ENCODE measurements at regions not wholly inside any gene's neighbourhood (a gene's known extent, or its start where the extent isn't known, plus 50 kb on each side); places are given as distances from the start of the nearest gene placed in this dataset.

GRCh38 chrX:39356119-39356807, 555.0 kb downstream of the MID1IP1 start:
- no peak for TF ChIP-seq CTCF (IDR thresholded peaks at IDR 0.05; ENCODE audit: low read depth, low read length, missing input control)
- TF ChIP-seq, protein P1, sequence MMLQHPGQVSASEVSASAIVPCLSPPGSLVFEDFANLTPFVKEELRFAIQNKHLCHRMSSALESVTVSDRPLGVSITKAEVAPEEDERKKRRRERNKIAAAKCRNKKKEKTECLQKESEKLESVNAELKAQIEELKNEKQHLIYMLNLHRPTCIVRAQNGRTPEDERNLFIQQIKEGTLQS (IDR thresholded peaks at IDR 0.05), result no peak
- TF ChIP-seq GABPA (IDR thresholded peaks at IDR 0.05 in 1 of 2, conservative IDR thresholded peaks at IDR 0.05 in 1 of 2), result no peak
- TF ChIP-seq MAX (IDR thresholded peaks at IDR 0.05), result no peak
- no peak for TF ChIP-seq RAD21 (IDR thresholded peaks at IDR 0.05)
- no peak for TF ChIP-seq EGR1 (IDR thresholded peaks at IDR 0.05; ENCODE audit: low read depth in 2 of 2)
